ENCODE measurements at regions not wholly inside any gene's neighbourhood (a gene's known extent, or its start where the extent isn't known, plus 50 kb on each side); places are given as distances from the start of the nearest gene placed in this dataset.

DNA sequence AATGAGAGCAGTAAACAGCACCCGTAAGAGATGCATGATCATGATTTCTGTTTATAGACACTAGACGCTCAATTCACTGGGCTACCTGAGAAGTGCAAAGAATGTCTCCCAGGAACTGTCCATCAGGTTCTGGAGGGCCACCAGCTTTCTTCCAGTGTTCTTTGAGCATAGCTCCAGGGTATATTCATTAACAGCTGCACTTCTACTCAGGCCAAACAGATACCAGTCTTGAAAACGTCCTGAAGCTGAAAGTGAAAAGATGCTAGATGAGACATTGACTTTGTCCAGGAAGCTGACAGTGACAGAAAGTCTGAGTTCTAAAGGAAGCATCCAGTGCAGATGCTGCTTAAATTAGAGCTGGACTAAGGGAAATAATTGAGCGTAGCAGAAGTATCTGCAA lies 488.7 kb upstream of the TYRP1 start:
- no peak overlapping the region for H2BK120ac ChIP-seq (ENCODE audit: low read depth, low read length)
- ATAC-seq (ENCODE audit: low read depth): no peak
- no peak overlapping the region for H4K91ac ChIP-seq (ENCODE audit: insufficient read depth, low read depth, low read length)
- TF ChIP-seq CEBPB (IDR thresholded peaks at IDR 0.05; ENCODE audit: low read depth, low read length) (no peak), RCOR1 (IDR thresholded peaks at IDR 0.05; ENCODE audit: insufficient replicate concordance, low read length) (no peak), NFE2L2 (IDR thresholded peaks at IDR 0.05; ENCODE audit: low read depth, low read length) (no peak), SMC3 (IDR thresholded peaks at IDR 0.05; ENCODE audit: low read depth, low read length) (no peak), FOS (IDR thresholded peaks at IDR 0.05; ENCODE audit: low read depth, low read length) (no peak), BHLHE40 (IDR thresholded peaks at IDR 0.05; ENCODE audit: low read depth, low read length) (no peak), MXI1 (IDR thresholded peaks at IDR 0.05; ENCODE audit: borderline replicate concordance, low read depth, low read length) (no peak), RAD21 (IDR thresholded peaks at IDR 0.05; ENCODE audit: low read length) (no peak)
- TF ChIP-seq, protein P1, sequence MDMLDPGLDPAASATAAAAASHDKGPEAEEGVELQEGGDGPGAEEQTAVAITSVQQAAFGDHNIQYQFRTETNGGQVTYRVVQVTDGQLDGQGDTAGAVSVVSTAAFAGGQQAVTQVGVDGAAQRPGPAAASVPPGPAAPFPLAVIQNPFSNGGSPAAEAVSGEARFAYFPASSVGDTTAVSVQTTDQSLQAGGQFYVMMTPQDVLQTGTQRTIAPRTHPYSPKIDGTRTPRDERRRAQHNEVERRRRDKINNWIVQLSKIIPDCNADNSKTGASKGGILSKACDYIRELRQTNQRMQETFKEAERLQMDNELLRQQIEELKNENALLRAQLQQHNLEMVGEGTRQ (IDR thresholded peaks at IDR 0.05; ENCODE audit: low read depth, low read length): no peak
- H3K9me3 ChIP-seq (ENCODE audit: control insufficient read depth, insufficient read depth, low read length): peaks cover 5% of the 10 kb centered on the region; the same call in 1 of the 2 replicates
- H2BK5ac ChIP-seq (ENCODE audit: low read depth, low read length, poor library complexity, severe bottlenecking): no peak overlapping the region
- 80% methylated on average over 2 of the region's 4 CpGs; no CpG with 5 or more reads in 1 of the 2 experiments for WGBS, 2 experiments (ENCODE audit: extremely low coverage in 2 of 2, insufficient read length in 1 of 2)
- no peak overlapping the region for H2BK15ac ChIP-seq (ENCODE audit: low read depth, low read length)
- H3K18ac ChIP-seq (ENCODE audit: low read depth, low read length): no peak overlapping the region
- no peak overlapping the region for H3K4me3 ChIP-seq (ENCODE audit: insufficient read depth, low read depth, low read length)
- no peak overlapping the region for H3K56ac ChIP-seq (ENCODE audit: extremely low read depth, insufficient read depth, low read length)
- intact Hi-C loops (cut with micrococcal nuclease) (no loop called here), in situ Hi-C loops (cut with MboI; ENCODE audit: low sequenced_read_pairs) (no loop called here), dilution Hi-C loops (cut with HindIII; ENCODE audit: low sequenced_read_pairs, unreplicated experiment) (no loop called here)
- H3K9me1 ChIP-seq (ENCODE audit: insufficient read depth, low read length): no peaks in the 10 kb centered on the region
- H3K4ac ChIP-seq (ENCODE audit: low read depth, low read length): no peak overlapping the region
- H3K36me3 ChIP-seq (ENCODE audit: control insufficient read depth, insufficient read depth, low read length): no peaks in the 10 kb centered on the region
- H3K27ac ChIP-seq (ENCODE audit: insufficient read depth, low read length): no peak overlapping the region
- CTCF ChIA-PET: interaction anchor here (0.6 kb wide), 1 partner anchor 17 kb away, joined by 3 read pairs; no protein-coding TSS in a partner anchor
- H2AFZ ChIP-seq (replicated peaks; ENCODE audit: low read length, poor library complexity): no peak overlapping the region
- H3K27me3 ChIP-seq (ENCODE audit: control insufficient read depth, insufficient read depth, low read length): no peaks in the 10 kb centered on the region
- H4K5ac ChIP-seq (ENCODE audit: low read depth, low read length): no peak overlapping the region
- no peak overlapping the region for H4K8ac ChIP-seq (ENCODE audit: low read depth in 2 of 2, low read length in 2 of 2)
- POLR2A ChIA-PET (ENCODE audit: unreplicated experiment): no interaction called here
- H2BK20ac ChIP-seq (ENCODE audit: low read depth, low read length): no peak overlapping the region
- no peak overlapping the region for H3K23ac ChIP-seq (ENCODE audit: low read depth, low read length)
- H3K14ac ChIP-seq (replicated peaks; ENCODE audit: low read depth, low read length): no peak overlapping the region
- no peaks in the 10 kb centered on the region for H3K4me1 ChIP-seq (ENCODE audit: control insufficient read depth, insufficient read depth, low read length)
- no peak overlapping the region for H2AK9ac ChIP-seq (replicated peaks; ENCODE audit: low read depth, low read length, poor library complexity)
- no peak for DNase-seq
- H3K79me1 ChIP-seq (ENCODE audit: low read depth in 1 of 2, low read length in 2 of 2): no peaks in the 10 kb centered on the region
- no peak overlapping the region for H3K9ac ChIP-seq (ENCODE audit: low read depth, low read length)
- no peaks in the 10 kb centered on the region for H4K20me1 ChIP-seq (ENCODE audit: insufficient read depth, low read length)
- no TSS peak for BruUV-seq (replicated peaks)
- H3K4me2 ChIP-seq (ENCODE audit: low read depth, low read length): no peak overlapping the region
- H2AK5ac ChIP-seq (ENCODE audit: low read depth, low read length): no peak overlapping the region

Data from IMR-90 (cell line).